WTC11 (cell line): ENCODE measurements at regions not wholly inside any gene's neighbourhood (a gene's known extent, or its start where the extent isn't known, plus 50 kb on each side); places are given as distances from the start of the nearest gene placed in this dataset.

Experiments
- ATAC-seq: fragments of 200-7000 bp; cut with Tn5 transposase; 2 replicates; pipeline ENCODE4 v1.10.0; 2021; ENCODE audit warnings: mild to moderate bottlenecking, moderate library complexity
- CTCF ChIA-PET: fragments of 300-600 bp; sonication (Branson Sonifier 250); formaldehyde crosslinking; loops from one replicate; lab custom pipeline; 2021; ENCODE audit warnings: antibody characterized with exemption; lab: Charles Lee
- POLR2A ChIA-PET: fragments of 350-600 bp; sonication (Branson Sonifier 250); formaldehyde crosslinking; loops from one replicate; lab custom pipeline; 2021; ENCODE audit warnings: antibody characterized with exemption; lab: Charles Lee
- DNase-seq: peaks from one replicate; pipeline ENCODE4 v3.0.0; 2021; ENCODE audit warnings: low spot score
- H3K27ac Mint-ChIP-seq: 2 replicates; pipeline ENCODE4 v1.8.0; 2021; ENCODE audit warnings: mixed read lengths
- H3K27me3 Mint-ChIP-seq: 2 replicates; pipeline ENCODE4 v1.8.0; 2021; ENCODE audit warnings: low read depth, mild to moderate bottlenecking, moderate library complexity, mixed read lengths
- H3K36me3 Mint-ChIP-seq: 2 replicates; pipeline ENCODE4 v1.8.0; 2021; ENCODE audit warnings: mixed read lengths
- H3K4me1 Mint-ChIP-seq: 2 replicates; pipeline ENCODE4 v1.8.0; 2022; ENCODE audit warnings: mixed read lengths
- H3K4me3 Mint-ChIP-seq: 2 replicates; pipeline ENCODE4 v1.8.0; 2021; ENCODE audit warnings: mild to moderate bottlenecking, moderate library complexity, mixed read lengths
- H3K9me3 Mint-ChIP-seq: 2 replicates; pipeline ENCODE4 v1.8.0; 2021; ENCODE audit warnings: mixed read lengths
- FOXK1 ChIP-seq: sonication (generic); formaldehyde crosslinking; IDR thresholded peaks from 2 replicates; pipeline ENCODE4 v1.8.0; 2022; ENCODE audit warnings: mild to moderate bottlenecking, moderate library complexity, missing genetic modification reagents
- GABPB1 ChIP-seq: sonication (generic); formaldehyde crosslinking; IDR thresholded peaks from 2 replicates; pipeline ENCODE4 v1.8.1; 2023; ENCODE audit warnings: mild to moderate bottlenecking, missing genetic modification reagents
- MYBL2 ChIP-seq: sonication (generic); formaldehyde crosslinking; IDR thresholded peaks from 2 replicates; pipeline ENCODE4 v1.8.1; 2023; ENCODE audit warnings: mild to moderate bottlenecking, moderate library complexity, missing genetic modification reagents
- NFE2L1 ChIP-seq: sonication (generic); formaldehyde crosslinking; IDR thresholded peaks from 2 replicates; pipeline ENCODE4 v1.8.1; 2023; ENCODE audit warnings: missing genetic modification reagents
- NR1H2 ChIP-seq: sonication (generic); formaldehyde crosslinking; IDR thresholded peaks from 2 replicates; pipeline ENCODE4 v1.9.0; 2021; ENCODE audit warnings: mild to moderate bottlenecking, moderate library complexity, missing genetic modification reagents
- PRRX2 ChIP-seq: fragments of 250-450 bp; sonication (Bioruptor Pico); IDR thresholded peaks from 2 replicates; pipeline ENCODE4 v1.8.0; 2021; ENCODE audit warnings: mild to moderate bottlenecking
- SMAD4 ChIP-seq: sonication (generic); formaldehyde crosslinking; IDR thresholded peaks from 2 replicates; pipeline ENCODE4 v1.8.0; 2022; ENCODE audit warnings: mild to moderate bottlenecking, missing genetic modification reagents
- TCF7 ChIP-seq: sonication (generic); formaldehyde crosslinking; IDR thresholded peaks from 2 replicates; pipeline ENCODE4 v1.8.0; 2022; ENCODE audit warnings: mild to moderate bottlenecking, low read depth, missing genetic modification reagents, moderate library complexity
- TEAD1 ChIP-seq: sonication (generic); formaldehyde crosslinking; IDR thresholded peaks from 2 replicates; pipeline ENCODE4 v1.8.0; 2022; ENCODE audit warnings: mild to moderate bottlenecking, missing genetic modification reagents
- TP53 ChIP-seq: sonication (generic); formaldehyde crosslinking; IDR thresholded peaks from 2 replicates; pipeline ENCODE4 v1.8.1; 2023; ENCODE audit warnings: mild to moderate bottlenecking, missing genetic modification reagents
- ZBTB21 ChIP-seq: sonication (generic); formaldehyde crosslinking; IDR thresholded peaks from 2 replicates; pipeline ENCODE4 v1.8.1; 2023; ENCODE audit warnings: mild to moderate bottlenecking, missing genetic modification reagents, borderline replicate concordance
- ZNF232 ChIP-seq: sonication (generic); formaldehyde crosslinking; IDR thresholded peaks from 2 replicates; pipeline ENCODE4 v1.8.0; 2022; ENCODE audit warnings: mild to moderate bottlenecking, missing genetic modification reagents
- ZNF423 ChIP-seq: fragments of 250-450 bp; sonication (Bioruptor Pico); IDR thresholded peaks from 2 replicates; pipeline ENCODE4 v2.1.2; 2022; ENCODE audit warnings: mild to moderate bottlenecking, moderate library complexity
- TF ChIP-seq, protein P1 (sequence below): sonication (generic); formaldehyde crosslinking; IDR thresholded peaks from 2 replicates; pipeline ENCODE4 v1.8.0; 2022; ENCODE audit warnings: mild to moderate bottlenecking, missing genetic modification reagents
- TF ChIP-seq, protein P2 (sequence below): sonication (generic); formaldehyde crosslinking; IDR thresholded peaks from 2 replicates; pipeline ENCODE4 v1.8.0; 2022; ENCODE audit warnings: mild to moderate bottlenecking, missing genetic modification reagents
- TF ChIP-seq, protein P3 (sequence below): fragments of 250-450 bp; sonication (Bioruptor Pico); IDR thresholded peaks from 2 replicates; pipeline ENCODE4 v1.9.0; 2021; ENCODE audit warnings: mild to moderate bottlenecking
- TF ChIP-seq, protein P4 (sequence below): sonication (generic); formaldehyde crosslinking; IDR thresholded peaks from 2 replicates; pipeline ENCODE4 v1.8.0; 2023; ENCODE audit warnings: missing genetic modification reagents, mild to moderate bottlenecking, borderline replicate concordance
- TF ChIP-seq, protein P5 (sequence below): fragments of 250-450 bp; sonication (Bioruptor Pico); conservative IDR thresholded peaks from 2 replicates; pipeline ENCODE4 v1.9.0; 2021; ENCODE audit warnings: mild to moderate bottlenecking
- TF ChIP-seq, protein P6 (sequence below): sonication (generic); formaldehyde crosslinking; IDR thresholded peaks from 2 replicates; pipeline ENCODE4 v1.8.1; 2022; ENCODE audit warnings: mild to moderate bottlenecking, moderate library complexity, missing genetic modification reagents
- TF ChIP-seq, protein P7 (sequence below): sonication (generic); formaldehyde crosslinking; IDR thresholded peaks from 2 replicates; pipeline ENCODE4 v1.8.1; 2023; ENCODE audit warnings: mild to moderate bottlenecking, moderate library complexity, missing genetic modification reagents

DNA sequence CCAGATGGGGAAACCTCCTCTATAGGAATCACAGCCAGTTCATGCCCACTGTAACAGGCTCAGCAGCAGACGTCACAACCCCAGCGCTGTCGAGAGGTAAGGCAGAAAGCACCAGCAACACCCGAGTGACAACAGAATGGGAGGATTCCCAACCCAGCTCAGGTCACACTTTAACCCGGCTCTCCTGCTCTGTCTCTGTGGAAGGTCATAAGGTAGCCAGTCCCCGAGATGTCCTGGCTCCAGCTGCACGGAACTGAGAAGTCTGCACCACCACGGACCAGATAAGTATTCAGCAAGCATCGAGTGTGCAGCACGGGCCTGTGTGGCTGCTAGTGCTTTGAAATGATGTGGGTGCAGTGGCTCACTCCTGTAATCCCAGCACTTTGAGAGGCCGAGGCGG, 236.7 kb upstream of the TCERG1L start:
- DNase-seq = no peak
- Mint-ChIP-seq H3K36me3 (peaks cover 52% of the 10 kb centered on the region), H3K9me3 (peaks cover 62% of the 10 kb centered on the region), H3K27ac (no peak overlapping the region), H3K4me3 (no peak overlapping the region), H3K4me1 (no peaks in the 10 kb centered on the region), H3K27me3 (peaks cover 9% of the 10 kb centered on the region)
- no peak for ATAC-seq
- TF ChIP-seq GABPB1 (no peak), ZNF423 (CRISPR knock-in tag) (no peak), TP53 (CRISPR knock-in tag) (no peak), ZNF232 (CRISPR knock-in tag) (no peak), NFE2L1 (CRISPR knock-in tag) (no peak), TEAD1 (CRISPR knock-in tag) (no peak), ZBTB21 (no peak)
- TF ChIP-seq, protein P1, sequence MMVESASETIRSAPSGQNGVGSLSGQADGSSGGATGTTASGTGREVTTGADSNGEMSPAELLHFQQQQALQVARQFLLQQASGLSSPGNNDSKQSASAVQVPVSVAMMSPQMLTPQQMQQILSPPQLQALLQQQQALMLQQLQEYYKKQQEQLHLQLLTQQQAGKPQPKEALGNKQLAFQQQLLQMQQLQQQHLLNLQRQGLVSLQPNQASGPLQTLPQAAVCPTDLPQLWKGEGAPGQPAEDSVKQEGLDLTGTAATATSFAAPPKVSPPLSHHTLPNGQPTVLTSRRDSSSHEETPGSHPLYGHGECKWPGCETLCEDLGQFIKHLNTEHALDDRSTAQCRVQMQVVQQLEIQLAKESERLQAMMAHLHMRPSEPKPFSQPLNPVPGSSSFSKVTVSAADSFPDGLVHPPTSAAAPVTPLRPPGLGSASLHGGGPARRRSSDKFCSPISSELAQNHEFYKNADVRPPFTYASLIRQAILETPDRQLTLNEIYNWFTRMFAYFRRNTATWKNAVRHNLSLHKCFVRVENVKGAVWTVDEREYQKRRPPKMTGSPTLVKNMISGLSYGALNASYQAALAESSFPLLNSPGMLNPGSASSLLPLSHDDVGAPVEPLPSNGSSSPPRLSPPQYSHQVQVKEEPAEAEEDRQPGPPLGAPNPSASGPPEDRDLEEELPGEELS (CRISPR knock-in tag) = no peak
- TF ChIP-seq, protein P2, sequence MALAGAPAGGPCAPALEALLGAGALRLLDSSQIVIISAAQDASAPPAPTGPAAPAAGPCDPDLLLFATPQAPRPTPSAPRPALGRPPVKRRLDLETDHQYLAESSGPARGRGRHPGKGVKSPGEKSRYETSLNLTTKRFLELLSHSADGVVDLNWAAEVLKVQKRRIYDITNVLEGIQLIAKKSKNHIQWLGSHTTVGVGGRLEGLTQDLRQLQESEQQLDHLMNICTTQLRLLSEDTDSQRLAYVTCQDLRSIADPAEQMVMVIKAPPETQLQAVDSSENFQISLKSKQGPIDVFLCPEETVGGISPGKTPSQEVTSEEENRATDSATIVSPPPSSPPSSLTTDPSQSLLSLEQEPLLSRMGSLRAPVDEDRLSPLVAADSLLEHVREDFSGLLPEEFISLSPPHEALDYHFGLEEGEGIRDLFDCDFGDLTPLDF = no peak
- TF ChIP-seq, protein P3, sequence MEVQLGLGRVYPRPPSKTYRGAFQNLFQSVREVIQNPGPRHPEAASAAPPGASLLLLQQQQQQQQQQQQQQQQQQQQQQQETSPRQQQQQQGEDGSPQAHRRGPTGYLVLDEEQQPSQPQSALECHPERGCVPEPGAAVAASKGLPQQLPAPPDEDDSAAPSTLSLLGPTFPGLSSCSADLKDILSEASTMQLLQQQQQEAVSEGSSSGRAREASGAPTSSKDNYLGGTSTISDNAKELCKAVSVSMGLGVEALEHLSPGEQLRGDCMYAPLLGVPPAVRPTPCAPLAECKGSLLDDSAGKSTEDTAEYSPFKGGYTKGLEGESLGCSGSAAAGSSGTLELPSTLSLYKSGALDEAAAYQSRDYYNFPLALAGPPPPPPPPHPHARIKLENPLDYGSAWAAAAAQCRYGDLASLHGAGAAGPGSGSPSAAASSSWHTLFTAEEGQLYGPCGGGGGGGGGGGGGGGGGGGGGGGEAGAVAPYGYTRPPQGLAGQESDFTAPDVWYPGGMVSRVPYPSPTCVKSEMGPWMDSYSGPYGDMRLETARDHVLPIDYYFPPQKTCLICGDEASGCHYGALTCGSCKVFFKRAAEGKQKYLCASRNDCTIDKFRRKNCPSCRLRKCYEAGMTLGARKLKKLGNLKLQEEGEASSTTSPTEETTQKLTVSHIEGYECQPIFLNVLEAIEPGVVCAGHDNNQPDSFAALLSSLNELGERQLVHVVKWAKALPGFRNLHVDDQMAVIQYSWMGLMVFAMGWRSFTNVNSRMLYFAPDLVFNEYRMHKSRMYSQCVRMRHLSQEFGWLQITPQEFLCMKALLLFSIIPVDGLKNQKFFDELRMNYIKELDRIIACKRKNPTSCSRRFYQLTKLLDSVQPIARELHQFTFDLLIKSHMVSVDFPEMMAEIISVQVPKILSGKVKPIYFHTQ (CRISPR knock-in tag) = no peak
- TF ChIP-seq, protein P4, sequence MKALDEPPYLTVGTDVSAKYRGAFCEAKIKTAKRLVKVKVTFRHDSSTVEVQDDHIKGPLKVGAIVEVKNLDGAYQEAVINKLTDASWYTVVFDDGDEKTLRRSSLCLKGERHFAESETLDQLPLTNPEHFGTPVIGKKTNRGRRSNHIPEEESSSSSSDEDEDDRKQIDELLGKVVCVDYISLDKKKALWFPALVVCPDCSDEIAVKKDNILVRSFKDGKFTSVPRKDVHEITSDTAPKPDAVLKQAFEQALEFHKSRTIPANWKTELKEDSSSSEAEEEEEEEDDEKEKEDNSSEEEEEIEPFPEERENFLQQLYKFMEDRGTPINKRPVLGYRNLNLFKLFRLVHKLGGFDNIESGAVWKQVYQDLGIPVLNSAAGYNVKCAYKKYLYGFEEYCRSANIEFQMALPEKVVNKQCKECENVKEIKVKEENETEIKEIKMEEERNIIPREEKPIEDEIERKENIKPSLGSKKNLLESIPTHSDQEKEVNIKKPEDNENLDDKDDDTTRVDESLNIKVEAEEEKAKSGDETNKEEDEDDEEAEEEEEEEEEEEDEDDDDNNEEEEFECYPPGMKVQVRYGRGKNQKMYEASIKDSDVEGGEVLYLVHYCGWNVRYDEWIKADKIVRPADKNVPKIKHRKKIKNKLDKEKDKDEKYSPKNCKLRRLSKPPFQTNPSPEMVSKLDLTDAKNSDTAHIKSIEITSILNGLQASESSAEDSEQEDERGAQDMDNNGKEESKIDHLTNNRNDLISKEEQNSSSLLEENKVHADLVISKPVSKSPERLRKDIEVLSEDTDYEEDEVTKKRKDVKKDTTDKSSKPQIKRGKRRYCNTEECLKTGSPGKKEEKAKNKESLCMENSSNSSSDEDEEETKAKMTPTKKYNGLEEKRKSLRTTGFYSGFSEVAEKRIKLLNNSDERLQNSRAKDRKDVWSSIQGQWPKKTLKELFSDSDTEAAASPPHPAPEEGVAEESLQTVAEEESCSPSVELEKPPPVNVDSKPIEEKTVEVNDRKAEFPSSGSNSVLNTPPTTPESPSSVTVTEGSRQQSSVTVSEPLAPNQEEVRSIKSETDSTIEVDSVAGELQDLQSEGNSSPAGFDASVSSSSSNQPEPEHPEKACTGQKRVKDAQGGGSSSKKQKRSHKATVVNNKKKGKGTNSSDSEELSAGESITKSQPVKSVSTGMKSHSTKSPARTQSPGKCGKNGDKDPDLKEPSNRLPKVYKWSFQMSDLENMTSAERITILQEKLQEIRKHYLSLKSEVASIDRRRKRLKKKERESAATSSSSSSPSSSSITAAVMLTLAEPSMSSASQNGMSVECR (CRISPR knock-in tag) = no peak
- TF ChIP-seq, protein P5, sequence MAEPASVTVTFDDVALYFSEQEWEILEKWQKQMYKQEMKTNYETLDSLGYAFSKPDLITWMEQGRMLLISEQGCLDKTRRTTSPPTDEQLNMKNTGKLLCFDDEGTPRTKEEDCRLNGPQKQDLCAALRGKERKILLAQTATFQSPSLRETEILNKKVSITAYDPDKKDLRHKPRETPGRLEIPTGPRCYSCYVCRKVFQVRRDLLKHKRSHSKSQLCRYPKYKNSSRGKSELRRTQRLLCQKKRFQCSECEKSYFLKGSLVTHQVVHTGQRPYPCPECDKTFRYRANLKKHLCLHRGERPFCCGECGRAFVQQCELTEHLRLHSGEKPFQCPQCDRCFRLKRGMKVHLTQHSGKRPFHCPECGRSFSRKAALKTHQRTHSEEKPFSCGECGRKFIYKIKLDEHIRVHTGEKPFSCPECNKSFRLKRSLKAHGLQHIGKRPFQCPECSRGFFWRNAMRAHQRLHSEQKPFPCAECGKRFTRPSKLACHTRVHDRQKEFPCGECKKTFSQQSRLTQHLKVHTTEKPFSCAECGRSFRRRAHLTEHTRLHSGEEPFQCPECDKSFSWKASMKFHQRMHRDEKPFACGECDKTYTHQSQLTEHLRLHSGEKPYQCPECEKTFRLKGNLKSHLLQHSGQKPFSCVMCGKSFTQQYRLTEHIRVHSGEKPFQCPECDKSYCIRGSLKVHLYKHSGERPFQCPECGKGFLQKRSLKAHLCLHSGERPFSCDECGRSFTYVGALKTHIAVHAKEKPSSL = no peak
- ChIA-PET POLR2A (no interaction called here), CTCF (no interaction called here)

DNA sequence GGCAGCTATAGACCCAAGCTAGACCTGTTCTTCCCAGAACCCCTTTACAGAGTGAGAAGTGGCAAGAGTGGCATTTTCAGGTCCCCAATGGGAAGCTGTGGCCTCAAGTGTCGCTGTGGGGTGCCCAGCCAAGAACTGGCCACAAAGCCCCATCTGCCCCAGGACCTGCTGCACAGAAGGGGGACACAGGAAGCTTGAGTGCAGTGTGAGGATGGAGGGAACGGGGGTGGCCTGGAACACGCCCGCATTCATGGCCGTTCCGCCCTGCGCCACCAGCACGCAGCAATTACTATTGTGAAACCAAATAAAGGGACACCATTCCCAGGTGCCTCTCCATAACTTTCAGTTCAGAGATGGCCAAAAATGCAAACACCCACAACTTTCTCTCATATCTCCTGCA, 237.6 kb upstream of the TCERG1L start:
- Mint-ChIP-seq H3K4me3 (no peak overlapping the region), H3K4me1 (no peaks in the 10 kb centered on the region), H3K9me3 (peaks cover 62% of the 10 kb centered on the region), H3K27ac (no peak overlapping the region), H3K27me3 (peaks cover 9% of the 10 kb centered on the region), H3K36me3 (peaks cover 48% of the 10 kb centered on the region)
- DNase-seq (no peak), ATAC-seq (no peak)
- POLR2A ChIA-PET = no interaction called here
- CTCF ChIA-PET = no interaction called here
- no peak for TF ChIP-seq PRRX2
- TF ChIP-seq MYBL2 (CRISPR knock-in tag) = no peak
- no peak for TF ChIP-seq FOXK1 (CRISPR knock-in tag)
- TF ChIP-seq NR1H2 = no peak
- TF ChIP-seq TCF7 (CRISPR knock-in tag) = no peak
- TF ChIP-seq, protein P6, sequence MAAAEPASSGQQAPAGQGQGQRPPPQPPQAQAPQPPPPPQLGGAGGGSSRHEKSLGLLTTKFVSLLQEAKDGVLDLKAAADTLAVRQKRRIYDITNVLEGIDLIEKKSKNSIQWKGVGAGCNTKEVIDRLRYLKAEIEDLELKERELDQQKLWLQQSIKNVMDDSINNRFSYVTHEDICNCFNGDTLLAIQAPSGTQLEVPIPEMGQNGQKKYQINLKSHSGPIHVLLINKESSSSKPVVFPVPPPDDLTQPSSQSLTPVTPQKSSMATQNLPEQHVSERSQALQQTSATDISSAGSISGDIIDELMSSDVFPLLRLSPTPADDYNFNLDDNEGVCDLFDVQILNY (CRISPR knock-in tag) = no peak
- TF ChIP-seq SMAD4 = no peak
- TF ChIP-seq, protein P7, sequence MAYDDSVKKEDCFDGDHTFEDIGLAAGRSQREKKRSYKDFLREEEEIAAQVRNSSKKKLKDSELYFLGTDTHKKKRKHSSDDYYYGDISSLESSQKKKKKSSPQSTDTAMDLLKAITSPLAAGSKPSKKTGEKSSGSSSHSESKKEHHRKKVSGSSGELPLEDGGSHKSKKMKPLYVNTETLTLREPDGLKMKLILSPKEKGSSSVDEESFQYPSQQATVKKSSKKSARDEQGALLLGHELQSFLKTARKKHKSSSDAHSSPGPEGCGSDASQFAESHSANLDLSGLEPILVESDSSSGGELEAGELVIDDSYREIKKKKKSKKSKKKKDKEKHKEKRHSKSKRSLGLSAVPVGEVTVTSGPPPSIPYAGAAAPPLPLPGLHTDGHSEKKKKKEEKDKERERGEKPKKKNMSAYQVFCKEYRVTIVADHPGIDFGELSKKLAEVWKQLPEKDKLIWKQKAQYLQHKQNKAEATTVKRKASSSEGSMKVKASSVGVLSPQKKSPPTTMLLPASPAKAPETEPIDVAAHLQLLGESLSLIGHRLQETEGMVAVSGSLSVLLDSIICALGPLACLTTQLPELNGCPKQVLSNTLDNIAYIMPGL (CRISPR knock-in tag) = no peak
